Lung microvascular endothelial cell (primary cell): ENCODE measurements at regions not wholly inside any gene's neighbourhood (a gene's known extent, or its start where the extent isn't known, plus 50 kb on each side); places are given as distances from the start of the nearest gene placed in this dataset.
A peak's percentile ranks its signal among the peaks of the same experiment; 100 is the strongest.
"Not testable (repeated sequence)": the region's sequence is repeated elsewhere in the genome, so short reads cannot be mapped to it uniquely, and the experiment has no call there.

ENCODE experiments used
- DNase-seq, 2 donors: peaks; one replicate each; pipeline versions ENCODE4 v3.0.0 to v3.0.0-alpha.2; 2010; ENCODE audit warnings: low read depth in 2 of 2

DNA sequence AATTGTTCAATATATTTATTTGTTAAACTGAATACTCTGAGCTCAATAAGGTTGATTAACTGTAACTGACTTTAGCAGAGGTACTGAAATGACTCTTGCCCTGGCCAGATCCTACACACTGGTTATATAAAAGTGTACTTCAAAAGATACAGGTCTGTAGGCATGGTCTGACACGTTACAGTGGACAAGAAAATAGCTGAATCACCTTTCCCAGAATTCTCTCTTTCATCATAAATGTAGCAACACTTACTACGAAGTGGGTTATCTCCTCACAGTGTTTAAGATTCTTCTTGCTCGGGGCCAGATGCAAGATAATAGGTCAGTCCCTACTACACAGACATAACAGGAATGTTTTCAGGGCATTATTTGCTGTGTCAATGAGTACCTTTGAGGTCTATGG, 107.0 kb upstream of the ZC3H15 start:
- no peak for DNase-seq

DNA sequence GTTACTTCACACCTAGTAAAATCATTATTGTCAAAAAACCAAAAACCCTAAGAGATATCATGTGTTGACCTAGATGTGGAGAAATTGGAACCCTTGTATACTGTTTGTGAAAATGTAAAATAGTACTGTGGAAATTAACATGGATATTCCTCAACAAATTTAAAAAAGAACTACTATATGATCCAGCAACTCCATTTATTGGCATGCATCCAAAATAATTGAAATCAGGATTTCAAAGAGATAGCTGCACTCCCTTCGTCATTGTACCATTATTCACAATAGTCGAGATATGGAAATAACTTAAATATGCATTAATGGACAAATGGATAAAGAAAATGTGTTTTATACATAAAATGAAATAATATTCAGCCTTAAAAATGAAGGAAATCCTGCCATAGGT, 105.3 kb upstream of the ZC3H15 start:
- no peak for DNase-seq

DNA sequence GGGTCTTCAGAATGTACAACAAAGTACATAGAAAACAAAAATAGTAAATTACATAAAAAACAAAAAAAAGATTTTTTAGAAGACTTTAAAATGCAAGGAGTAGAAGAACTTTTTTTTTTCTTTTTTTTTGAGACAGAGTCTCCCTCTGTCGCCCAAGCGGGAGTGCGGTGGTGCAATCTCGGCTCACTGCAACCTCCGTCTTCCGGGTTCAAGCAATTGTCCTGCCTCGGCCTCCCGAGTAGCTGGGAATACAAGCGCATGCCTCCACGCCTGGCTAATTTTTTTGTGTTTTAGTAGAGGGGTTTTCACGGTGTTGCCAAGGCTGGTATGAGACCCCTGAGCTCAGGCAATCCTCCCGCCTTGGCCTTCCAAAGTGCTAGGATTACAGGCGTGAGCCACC, 104.5 kb upstream of the ZC3H15 start:
- no peak for DNase-seq

DNA sequence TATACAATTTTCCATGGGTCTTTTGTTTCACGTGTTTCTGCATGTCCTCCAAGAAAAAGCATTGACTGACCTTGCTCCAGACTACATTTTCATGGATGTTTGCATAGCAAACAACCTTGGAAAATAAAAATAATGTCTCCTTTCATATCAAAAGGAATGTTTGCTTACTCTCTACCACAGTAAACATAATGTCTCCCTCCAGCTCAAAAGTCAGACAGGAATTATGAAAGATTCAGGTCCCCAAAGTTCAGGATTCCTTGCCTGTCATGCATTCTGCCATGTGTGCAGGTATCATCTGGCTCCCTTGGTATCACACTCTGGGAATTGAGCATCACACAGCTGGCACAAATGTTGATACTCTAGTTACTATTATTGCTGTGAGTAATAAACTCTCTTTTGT, 103.1 kb upstream of the ZC3H15 start:
- no peak for DNase-seq

DNA sequence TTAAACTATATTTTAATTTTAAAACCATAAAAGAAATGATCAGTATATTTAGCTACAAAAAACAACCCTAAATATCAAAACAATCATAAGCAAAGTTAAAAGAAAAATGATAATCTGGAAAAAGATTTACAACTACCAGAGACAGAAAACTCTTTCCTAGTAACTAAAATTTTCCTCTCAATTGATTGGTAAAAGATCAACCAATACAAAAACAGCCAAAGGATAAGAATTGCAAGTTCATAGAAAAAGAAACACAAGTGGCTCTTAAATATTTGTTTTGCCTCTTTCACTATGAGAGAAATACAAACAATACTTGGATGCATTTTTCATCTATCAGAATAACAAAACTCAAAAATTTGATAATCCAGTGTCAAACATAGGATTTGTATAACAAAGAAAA, 101.8 kb upstream of the ZC3H15 start:
- DNase-seq, result no peak

DNA sequence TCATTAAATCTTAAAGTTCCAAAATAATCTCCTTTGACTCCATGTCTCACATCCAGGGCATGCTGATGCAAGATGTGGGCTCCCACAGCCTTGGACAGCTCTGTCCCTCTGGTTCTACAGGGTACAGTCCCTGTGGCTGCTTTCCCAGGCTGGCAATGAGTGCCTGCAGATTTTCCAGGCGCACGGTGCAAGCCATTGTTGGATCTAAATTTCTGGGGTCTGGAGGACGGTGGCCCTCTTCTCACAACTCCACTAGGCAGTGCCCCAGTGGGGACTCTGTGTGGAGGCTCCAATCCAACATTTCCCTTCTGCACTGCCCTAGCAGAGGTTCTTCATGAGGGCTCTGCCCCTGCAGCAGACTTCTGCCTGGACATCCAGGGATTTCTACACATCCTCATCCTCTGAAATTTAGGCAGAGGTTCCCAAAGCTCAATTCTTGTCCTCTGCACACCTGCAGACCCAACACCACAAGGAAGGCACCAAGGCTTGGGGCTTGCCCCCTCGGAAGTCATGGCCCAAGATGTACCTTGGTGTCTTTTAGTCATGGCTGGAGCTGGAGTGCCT, 100.3 kb upstream of the ZC3H15 start:
- not testable (repeated sequence) for DNase-seq

DNA sequence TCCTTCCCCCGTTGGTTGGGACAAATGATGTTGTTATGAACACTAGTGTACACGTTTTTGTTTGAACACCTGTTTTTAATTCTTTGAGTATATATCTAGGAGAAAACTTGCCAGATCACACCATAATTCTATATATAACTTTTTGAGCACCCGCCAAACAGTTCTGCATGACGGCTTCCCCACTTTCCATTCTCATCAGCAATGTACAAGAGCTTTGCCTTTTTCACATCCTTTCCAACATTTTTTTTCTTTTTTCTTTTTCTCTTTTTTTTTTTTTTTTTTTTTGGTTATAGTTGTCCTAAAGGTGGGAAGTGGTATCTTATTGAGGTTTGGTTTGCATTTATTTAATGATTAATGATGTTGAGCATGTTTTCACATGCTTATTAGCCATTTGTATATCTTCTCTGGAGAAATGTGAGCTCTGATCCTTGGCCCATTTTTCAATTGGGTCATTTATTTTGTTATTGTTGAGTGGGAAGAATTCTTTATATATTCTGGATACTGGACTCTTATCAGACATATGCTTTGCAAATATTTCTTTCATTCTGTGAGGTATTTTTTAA, 86.9 kb upstream of the ZC3H15 start:
- DNase-seq, result no peak

DNA sequence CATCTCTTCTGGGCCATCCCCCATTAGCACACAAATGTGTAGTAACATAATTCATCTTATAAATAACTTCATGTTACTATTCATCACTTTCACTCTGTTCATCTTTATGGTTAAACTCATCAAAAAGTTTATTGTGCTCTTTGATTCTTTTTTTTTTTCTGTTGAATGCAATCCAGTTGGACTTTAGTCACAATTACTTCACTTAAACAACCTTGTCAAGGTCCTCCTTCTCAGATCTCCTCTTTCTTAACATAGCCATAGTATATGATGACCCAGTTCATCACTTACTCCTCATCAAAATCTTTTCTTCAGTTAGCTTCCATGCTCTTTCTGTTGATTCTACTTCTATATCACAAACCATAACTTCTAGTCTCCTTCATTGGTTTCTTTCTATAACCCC, 80.2 kb upstream of the ZC3H15 start:
- no peak for DNase-seq

DNA sequence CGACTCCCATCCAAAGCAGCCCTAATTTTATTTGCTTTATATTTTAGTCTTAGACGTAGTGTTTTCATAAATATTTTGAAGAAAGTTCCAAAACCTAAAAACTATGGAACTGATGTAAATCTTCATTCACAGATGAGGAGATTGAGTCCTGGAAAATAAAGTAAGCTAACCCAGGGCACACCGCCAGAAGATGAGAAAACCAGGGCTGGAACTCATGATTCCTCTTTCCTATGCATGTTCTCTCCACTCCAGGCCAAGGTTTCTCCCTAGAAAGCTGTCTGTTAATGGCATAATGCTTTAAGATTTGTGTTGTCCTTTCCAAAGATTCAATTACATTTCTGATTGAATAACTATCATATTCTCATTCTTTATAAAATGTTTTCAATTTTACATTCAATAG, 78.4 kb upstream of the ZC3H15 start:
- no peak for DNase-seq

DNA sequence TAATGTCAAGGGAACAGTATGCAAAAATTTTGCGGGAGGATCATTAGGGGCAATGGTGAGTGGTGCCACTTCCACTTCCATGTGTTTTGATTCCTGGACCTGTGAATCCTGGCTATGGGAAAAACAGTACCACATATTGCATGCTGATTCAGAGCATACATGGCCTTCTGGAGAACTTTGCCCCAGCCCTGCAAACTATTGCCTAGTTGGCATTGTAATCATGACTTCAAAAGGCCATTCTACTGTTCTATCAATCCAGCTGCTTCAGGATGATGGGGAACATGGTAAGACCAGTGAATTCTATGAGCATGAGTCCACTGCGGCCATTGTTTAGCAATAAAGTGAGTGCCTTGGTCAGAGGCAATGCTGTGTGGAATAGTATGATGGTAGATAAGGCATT, 75.3 kb upstream of the ZC3H15 start:
- DNase-seq, result no peak

DNA sequence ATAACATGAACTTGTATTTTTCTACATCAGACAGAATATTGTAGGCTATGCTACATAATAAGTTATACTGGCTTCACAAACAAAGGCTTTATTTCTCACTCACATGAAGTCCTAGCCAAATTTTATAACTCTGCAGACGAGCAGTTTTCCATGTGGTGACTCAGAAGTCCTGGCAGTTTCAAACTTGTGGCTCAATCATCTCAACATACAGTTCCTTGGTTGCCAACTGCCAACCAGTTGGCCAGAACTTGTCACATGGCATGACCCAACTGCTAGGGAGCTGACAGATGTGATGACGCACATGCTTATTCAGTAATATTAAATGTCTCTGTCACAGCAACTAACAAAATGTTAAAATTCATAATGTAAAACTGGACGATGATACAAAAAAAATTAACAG, 63.8 kb upstream of the ZC3H15 start:
- DNase-seq, result peak; percentile 11 to 33

DNA sequence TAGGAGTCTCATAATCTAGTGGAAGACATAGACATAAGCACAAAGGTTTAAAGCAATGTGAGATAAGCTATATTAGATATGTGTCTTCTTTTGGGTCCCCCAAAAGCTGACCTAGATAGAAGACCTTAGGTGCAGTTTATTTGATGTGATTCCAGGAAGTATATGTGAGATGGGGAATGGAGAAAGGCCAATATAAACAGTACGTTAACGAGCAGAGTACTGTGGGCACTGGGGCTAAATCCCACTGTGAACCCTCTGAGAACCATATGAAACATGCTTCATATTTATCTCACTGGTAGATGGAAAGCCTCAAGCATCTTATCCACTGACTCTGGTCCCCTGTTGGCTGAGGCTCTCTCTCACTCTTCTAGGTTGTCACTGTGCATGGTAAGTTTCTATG, 62.6 kb upstream of the ZC3H15 start:
- DNase-seq, result no peak

DNA sequence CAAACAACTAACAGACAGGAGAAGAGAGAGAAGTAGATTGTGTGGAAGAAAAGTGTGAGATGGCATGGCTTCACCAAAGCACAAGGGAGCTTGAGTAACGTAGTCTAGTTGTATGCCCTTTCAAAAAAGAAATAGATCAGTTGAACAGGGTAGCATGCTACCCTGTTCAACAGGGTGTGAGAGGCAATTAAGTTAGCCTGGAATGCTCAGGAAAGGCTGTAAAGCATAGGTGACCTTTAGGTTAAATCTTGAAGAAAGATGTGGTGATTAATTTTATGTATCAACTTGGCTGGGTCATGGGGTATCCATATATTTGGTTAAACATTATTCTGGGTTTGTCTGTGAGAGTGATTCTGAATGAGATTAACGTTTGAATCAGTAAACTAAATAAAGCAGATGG, 61.8 kb upstream of the ZC3H15 start:
- no peak for DNase-seq

DNA sequence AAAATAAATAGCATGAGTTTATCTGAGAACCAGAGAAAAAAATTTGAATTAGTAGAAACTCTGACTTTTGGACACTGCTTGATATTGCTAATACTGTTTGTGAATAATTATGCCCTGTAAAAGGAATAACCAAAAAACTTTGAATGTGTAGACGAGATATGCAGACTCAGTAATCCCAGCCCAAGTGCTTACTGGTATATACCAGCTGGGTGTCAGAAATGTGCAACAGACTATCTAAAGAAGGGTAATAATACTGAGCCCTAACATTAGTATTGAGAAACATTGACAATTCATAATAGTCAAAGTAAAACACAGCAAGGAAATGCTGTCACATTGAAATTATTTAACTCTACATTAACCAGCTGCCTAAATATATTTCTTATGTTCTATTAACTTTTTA, 60.5 kb upstream of the ZC3H15 start:
- DNase-seq, result no peak

DNA sequence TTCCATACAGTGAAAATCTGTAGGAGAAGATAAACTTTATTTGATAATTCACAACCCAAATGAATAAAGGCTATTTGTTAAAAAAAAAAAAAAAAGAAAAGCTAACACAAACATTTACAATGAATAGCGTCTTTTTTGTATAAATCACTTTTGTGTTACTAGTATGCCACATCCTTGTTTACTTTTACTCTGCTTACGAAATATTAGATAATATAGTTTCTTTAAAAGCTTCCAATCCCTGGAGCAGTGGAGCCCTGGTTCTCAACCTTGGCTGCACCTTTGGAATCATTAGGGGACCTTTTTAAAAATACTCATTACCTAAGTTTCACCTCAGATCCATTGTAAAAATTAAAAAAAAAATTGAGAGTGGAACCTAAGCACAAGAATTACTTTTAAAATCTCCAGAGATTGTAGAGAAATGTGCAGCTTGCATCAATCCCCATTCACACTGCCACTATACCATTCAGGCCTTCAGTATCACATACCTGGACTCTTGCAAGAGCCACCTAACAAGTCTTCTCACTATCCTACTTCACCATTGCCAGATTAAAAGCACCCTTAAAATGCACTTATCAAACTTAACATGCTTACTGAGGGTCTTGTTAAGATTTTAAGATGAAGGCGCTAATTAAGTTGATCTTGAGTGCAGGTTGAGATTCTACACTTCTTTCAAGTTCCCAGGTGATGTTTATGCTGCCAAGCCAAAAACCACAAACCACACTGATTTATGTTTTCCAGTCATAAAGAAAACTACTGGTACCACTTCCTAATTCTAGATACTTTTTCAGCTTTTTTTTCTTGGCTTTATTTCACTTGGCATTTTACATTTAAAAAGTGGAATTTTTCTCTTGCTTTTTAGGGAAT, 59.7 kb upstream of the ZC3H15 start:
- DNase-seq, result no peak

DNA sequence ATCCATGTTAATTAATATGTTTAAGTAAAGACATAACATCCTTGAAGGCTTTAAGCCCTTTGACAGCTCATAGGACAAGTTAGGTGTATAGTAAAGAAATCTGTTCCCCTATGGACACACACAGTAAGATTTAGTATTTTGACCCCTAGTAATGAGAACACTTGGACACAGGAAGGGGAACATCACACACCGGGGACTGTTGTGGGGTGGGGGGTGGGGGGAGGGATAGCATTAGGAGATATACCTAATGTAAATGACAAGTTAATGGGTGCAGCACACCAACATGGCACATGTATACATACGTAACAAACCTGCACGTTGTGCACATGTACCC, 59.1 kb upstream of the ZC3H15 start:
- DNase-seq, result not testable (repeated sequence)

DNA sequence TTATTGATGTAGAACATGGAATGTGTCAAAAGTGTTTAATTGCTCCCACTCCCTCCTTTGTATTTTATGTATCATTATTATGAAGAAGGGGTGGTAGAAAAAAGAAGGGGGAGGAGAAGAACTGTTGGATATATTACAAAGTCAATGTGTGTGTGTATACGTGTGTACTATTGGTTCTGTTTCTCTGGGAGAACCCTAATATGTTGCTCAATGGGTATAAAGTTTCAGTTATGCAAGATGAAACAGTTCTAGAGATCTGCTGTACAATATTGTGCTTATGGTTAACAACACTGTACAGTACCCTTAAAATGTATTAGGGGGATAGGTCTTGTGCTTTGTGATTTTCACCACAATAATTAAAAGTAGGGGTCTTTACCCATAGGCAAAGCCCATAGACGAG, 58.1 kb upstream of the ZC3H15 start:
- DNase-seq, result no peak

DNA sequence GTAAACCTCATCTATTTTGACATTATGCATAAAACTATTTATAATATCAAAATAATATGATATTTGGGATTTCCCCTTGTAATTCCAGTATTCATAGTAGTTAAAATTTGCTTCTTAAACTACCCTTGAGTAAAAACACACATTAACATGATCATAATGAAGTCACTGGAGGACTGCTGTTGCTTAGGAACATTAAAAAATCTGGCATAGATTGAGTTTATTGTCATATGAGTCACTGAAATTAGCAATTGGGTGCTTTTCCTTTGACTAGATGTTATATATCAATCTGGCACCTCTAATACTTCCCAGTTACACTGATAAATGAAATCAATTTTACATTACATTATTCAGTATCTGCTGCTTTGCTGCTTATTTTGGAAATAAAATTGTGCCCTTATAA, 57.0 kb upstream of the ZC3H15 start:
- DNase-seq, result no peak

DNA sequence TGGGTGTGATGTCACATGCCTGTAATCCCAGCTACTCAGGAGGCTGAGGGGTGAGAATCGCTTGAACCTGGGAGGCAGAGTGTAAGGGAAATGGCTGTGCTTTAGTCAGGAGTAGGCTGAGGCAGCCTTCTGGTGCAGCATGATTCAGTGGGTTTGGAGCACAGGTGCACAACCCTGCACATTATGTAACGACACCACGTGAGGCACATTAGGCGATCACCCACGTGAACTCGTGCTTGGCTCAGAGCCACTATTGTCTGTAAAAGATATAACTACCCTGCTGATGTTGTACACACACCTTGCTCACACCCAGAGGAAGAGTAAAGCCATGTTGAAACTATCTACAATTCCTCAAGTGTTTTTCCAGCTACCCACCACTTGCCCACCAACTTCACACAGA, 54.8 kb upstream of the ZC3H15 start:
- peak in 1 of 2 donors; percentile 2 for DNase-seq

DNA sequence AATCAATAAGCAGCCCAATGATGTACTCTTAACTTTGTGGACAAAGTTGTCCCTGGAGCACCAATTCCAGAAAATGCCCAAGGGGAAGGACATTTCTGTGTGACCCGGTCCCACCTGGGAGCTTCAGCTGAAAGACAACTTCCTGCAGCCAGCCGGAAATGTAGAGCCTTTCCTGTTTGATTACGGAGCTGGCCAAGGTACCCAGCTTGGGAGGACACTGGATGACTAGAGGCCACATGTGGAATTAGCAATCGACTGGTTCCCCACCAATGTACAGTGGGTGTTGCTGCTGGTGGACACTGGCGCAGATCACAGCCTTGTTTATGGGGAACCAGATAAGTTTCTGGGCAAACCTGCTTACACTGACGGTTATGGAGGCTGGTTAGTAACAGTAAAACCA, 53.0 kb upstream of the ZC3H15 start:
- peak in 1 of 2 donors; percentile 7 for DNase-seq

DNA sequence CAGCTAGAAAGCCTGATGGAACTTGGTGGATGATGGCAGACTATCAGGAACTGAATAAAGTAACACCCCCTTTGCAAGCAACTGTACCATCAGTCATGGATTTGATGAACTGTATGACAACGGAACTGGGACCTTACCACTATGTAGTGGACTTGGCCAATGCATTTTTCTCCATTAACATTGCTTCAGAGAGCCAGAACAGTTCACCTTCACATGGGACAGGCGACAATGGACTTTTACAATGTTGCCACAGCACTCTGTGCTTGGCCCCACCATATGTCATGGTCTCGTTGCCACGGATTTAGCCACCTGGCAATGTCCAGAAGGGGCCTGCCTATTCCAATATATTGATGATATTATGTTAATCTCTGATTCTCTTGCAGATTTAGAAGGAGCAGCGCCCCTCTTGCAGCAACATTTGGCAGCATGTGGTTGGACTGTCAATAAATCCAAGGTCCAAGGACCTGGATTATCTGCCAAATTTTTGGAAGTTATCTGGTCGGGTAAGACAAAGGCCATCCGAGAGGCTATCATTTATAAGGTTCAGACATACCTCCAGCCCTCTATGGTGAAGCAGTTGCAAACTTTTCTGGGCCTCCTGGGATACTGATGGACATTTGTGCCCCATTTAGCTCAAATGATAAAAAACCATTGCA, 52.2 kb upstream of the ZC3H15 start:
- no peak for DNase-seq
